ENCODE measurements at regions not wholly inside any gene's neighbourhood (a gene's known extent, or its start where the extent isn't known, plus 50 kb on each side); places are given as distances from the start of the nearest gene placed in this dataset.
"Not testable (repeated sequence)": the region's sequence is repeated elsewhere in the genome, so short reads cannot be mapped to it uniquely, and the experiment has no call there.

DNA sequence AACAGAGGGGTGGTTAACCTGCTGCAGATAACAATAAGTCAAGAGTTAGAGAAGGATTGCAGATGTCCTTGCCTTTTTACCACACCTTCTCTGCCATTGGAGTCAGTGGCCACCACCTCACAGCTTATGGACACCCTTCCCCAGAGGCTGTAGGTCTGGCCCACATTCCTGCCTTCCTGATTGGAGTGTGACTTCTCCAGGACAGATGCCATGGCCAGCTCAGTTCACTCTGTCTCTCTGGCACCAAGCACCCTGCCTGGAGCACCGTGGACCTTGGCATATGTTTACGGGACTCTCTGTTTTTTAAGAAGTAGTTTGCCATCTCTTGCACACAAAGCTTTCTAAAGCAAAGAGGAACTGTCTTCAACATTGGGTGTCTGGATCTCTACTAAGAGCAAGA, 323.8 kb downstream of the BCL2L11 start:
- TF ChIP-seq, protein P1, sequence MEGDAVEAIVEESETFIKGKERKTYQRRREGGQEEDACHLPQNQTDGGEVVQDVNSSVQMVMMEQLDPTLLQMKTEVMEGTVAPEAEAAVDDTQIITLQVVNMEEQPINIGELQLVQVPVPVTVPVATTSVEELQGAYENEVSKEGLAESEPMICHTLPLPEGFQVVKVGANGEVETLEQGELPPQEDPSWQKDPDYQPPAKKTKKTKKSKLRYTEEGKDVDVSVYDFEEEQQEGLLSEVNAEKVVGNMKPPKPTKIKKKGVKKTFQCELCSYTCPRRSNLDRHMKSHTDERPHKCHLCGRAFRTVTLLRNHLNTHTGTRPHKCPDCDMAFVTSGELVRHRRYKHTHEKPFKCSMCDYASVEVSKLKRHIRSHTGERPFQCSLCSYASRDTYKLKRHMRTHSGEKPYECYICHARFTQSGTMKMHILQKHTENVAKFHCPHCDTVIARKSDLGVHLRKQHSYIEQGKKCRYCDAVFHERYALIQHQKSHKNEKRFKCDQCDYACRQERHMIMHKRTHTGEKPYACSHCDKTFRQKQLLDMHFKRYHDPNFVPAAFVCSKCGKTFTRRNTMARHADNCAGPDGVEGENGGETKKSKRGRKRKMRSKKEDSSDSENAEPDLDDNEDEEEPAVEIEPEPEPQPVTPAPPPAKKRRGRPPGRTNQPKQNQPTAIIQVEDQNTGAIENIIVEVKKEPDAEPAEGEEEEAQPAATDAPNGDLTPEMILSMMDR (IDR thresholded peaks at IDR 0.05) = not testable (repeated sequence)
- TF ChIP-seq POLR2AphosphoS5, EP300 (IDR thresholded peaks at IDR 0.05): not testable (repeated sequence)

All from stomach (tissue), 4 donors.